AG10803 (cell line): ENCODE measurements at regions not wholly inside any gene's neighbourhood (a gene's known extent, or its start where the extent isn't known, plus 50 kb on each side); places are given as distances from the start of the nearest gene placed in this dataset.

Experiments used
- DNase-seq: peaks from one replicate; pipeline ENCODE4 v3.0.0; 2010; ENCODE audit warnings: low read depth
- H3K4me3 ChIP-seq: 2 replicates; pipeline ENCODE4 v1.5.1; 2011; ENCODE audit warnings: mild to moderate bottlenecking, low read length, control low read depth
- TF ChIP-seq, protein P1 (sequence below): conservative IDR thresholded peaks from 2 replicates; pipeline ENCODE4 v1.5.1; 2011; ENCODE audit warnings: mild to moderate bottlenecking, low read length, control low read depth, inconsistent platforms

DNA sequence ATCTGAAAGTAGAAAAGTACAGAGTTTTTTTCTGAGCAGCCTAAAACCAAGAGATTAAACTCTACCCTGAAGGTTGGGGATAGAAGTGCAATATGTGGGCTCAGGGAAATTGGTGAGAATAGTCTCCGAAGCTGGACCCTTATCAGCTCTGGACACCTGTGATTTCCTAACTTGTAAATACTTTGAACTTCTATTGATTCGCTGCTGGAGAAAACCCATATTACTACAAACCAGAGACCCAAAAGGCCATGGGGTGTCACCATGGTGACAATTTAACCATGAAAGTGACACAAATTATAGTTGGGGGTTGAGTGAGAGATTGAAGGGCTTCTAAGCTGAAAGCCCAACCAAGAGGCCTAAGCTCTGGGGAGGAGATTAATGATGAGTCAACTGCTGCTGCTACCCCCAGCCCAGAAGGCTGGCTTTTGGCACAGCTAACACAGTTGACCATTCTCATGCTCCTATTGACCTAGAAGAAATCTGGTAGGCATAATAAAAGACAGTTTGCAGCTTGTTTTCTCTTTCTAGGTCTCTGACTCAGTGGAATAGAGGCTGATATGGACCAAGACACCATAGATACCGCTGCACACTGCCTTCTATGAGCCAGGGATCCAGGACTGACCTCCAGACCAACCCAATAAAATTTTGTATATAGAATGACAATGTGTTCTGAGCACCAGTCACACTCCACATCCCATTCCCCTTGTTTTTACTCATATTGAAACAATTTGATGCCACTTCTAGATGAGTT is 131.9 kb upstream of the FNDC3A start:
- no peak for DNase-seq
- H3K4me3 ChIP-seq = no peak overlapping the region
- TF ChIP-seq, protein P1, sequence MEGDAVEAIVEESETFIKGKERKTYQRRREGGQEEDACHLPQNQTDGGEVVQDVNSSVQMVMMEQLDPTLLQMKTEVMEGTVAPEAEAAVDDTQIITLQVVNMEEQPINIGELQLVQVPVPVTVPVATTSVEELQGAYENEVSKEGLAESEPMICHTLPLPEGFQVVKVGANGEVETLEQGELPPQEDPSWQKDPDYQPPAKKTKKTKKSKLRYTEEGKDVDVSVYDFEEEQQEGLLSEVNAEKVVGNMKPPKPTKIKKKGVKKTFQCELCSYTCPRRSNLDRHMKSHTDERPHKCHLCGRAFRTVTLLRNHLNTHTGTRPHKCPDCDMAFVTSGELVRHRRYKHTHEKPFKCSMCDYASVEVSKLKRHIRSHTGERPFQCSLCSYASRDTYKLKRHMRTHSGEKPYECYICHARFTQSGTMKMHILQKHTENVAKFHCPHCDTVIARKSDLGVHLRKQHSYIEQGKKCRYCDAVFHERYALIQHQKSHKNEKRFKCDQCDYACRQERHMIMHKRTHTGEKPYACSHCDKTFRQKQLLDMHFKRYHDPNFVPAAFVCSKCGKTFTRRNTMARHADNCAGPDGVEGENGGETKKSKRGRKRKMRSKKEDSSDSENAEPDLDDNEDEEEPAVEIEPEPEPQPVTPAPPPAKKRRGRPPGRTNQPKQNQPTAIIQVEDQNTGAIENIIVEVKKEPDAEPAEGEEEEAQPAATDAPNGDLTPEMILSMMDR = no peak

DNA sequence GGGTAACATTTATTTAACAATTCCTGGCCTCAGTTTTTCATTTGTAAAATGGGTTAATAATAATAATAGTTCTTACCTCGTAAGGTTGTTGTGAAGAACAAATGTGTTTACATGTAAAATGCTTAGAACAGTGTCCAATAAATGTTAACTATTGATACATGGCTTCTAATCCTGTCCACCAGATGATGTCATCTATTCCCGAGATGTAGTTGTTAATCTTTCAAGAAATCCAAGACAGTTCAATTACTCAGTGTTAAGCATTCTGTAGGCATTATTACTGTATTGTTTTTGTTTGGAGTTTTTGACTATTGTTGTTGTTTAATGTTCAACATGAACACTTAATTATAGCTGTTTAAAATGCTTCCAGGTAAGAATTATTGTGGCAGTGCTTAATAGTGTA is 131.0 kb upstream of the FNDC3A start:
- TF ChIP-seq, protein P1 = no peak
- DNase-seq = no peak

GRCh38 chr13:48849515-48849914 is 126.2 kb upstream of the FNDC3A start:
- H3K4me3 ChIP-seq = no peak overlapping the region
- TF ChIP-seq, protein P1 = no peak
- DNase-seq = no peak

More for the DNA sequence above, 131.0 kb upstream of the FNDC3A start:
- no peak overlapping the region for H3K4me3 ChIP-seq

GRCh38 chr13:48851707-48852106 is 124.0 kb upstream of the FNDC3A start:
- no peak overlapping the region for H3K4me3 ChIP-seq
- no peak for DNase-seq
- TF ChIP-seq, protein P1 = no peak

DNA sequence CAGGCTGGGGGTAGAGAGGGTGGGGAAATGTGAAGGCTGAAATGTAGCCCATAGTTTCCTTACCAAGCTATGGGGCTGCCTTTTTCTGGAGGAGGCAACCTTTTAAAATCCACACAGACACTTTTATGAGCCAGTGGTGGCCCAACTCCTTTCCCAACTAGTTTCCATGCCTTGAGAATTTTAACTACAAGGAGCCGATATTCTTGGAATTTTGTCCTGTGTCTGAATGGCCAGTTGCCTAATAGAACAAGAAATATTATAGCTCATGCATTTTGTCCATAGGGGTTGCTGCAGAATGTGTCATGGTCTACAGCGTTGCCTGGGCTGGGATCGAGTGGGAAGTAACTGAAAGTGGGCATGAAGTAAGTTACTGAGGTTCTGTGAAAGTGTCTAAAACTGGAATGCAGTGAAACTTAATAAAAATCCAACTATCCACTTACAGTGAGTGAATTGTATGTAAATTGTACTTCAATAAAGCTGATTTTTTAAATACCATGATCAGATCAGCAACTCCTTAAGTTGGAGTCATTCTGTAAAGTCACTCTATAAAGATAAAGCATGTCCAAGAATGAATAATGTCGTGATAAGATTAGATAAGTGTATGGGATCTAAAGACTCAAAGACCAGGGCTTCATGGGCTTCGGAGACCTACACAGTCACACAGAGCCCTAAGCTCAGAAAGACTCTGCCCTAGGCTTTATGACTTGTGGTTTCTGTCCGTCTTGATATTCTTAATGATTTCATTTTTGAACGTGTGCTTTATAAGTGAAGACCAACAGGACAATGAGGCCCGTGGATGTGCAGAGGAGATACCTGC is 122.6 kb upstream of the FNDC3A start:
- H3K4me3 ChIP-seq = no peak overlapping the region
- DNase-seq = no peak
- TF ChIP-seq, protein P1 = no peak

GRCh38 chr13:48853728-48854102 is 122.0 kb upstream of the FNDC3A start:
- peak; percentile 18 for DNase-seq

More at GRCh38 chr13:48853728-48854102, 122.0 kb upstream of the FNDC3A start:
- H3K4me3 ChIP-seq = no peak overlapping the region
- TF ChIP-seq, protein P1 = no peak
